OCI-LY7 (cell line): ENCODE measurements at regions not wholly inside any gene's neighbourhood (a gene's known extent, or its start where the extent isn't known, plus 50 kb on each side); places are given as distances from the start of the nearest gene placed in this dataset.

ENCODE experiments used
- BruUV-seq: library from RNA; stranded (reverse); fragments of 400-500 nt; replicated peaks from 2 replicates; lab custom pipeline; 2021; lab: Mats Ljungman, UMichigan
- CTCF ChIA-PET: fragments of 300-600 bp; sonication (Branson Sonifier 250); formaldehyde crosslinking; loops from one replicate; lab custom pipeline; 2022; ENCODE audit warnings: antibody characterized with exemption; ENCODE audit not compliant: unreplicated experiment; lab: Charles Lee
- POLR2A ChIA-PET: fragments of 300-600 bp; sonication (Branson Sonifier 250); formaldehyde crosslinking; loops from one replicate; lab custom pipeline; 2022; ENCODE audit warnings: antibody characterized with exemption; lab: Charles Lee
- DNase-seq: peaks from one replicate; pipeline ENCODE4 v3.0.0-alpha.2; 2015; ENCODE audit warnings: low spot score
- H2AFZ ChIP-seq: fragments of 200-600 bp; sonication (generic), shearing (Covaris generic); 2 replicates; pipeline ENCODE4 v1.6.1; 2014; ENCODE audit warnings: mild to moderate bottlenecking, antibody characterized with exemption, low read length, moderate library complexity
- H3K27ac ChIP-seq: fragments of 200-600 bp; sonication (generic); 2 replicates; pipeline ENCODE4 v1.5.1; 2014; ENCODE audit warnings: mixed run types, low read depth, mild to moderate bottlenecking, moderate library complexity, low read length, inconsistent platforms; ENCODE audit not compliant: poor library complexity, severe bottlenecking
- H3K36me3 ChIP-seq: fragments of 200-600 bp; sonication (generic); 2 replicates; pipeline ENCODE4 v1.6.1; 2014; ENCODE audit warnings: mild to moderate bottlenecking, antibody characterized with exemption, low read length, moderate library complexity, mixed read lengths; ENCODE audit not compliant: insufficient read depth
- H3K4me1 ChIP-seq: fragments of 200-600 bp; sonication (generic); 2 replicates; pipeline ENCODE4 v1.5.1; 2014; ENCODE audit warnings: mild to moderate bottlenecking, low read length; ENCODE audit not compliant: insufficient read depth, poor library complexity, severe bottlenecking
- H3K4me2 ChIP-seq: fragments of 200-600 bp; sonication (generic); 2 replicates; pipeline ENCODE4 v1.6.1; 2014; ENCODE audit warnings: mild to moderate bottlenecking, low read length
- H3K4me3 ChIP-seq: fragments of 200-600 bp; sonication (generic); 2 replicates; pipeline ENCODE4 v1.5.1; 2014; ENCODE audit warnings: mild to moderate bottlenecking, low read depth, low read length; ENCODE audit not compliant: poor library complexity, severe bottlenecking
- H3K79me2 ChIP-seq: fragments of 200-600 bp; sonication (generic); 2 replicates; pipeline ENCODE4 v1.6.1; 2016; ENCODE audit warnings: low read depth, mild to moderate bottlenecking, low read length, moderate library complexity, mixed read lengths; ENCODE audit not compliant: insufficient read depth
- H3K9me2 ChIP-seq: fragments of 200-600 bp; sonication (generic); 2 replicates; pipeline ENCODE4 v1.6.1; 2016; ENCODE audit warnings: mild to moderate bottlenecking, low read length, mixed read lengths; ENCODE audit not compliant: insufficient read depth
- H3K9me3 ChIP-seq: fragments of 200-600 bp; sonication (generic); 2 replicates; pipeline ENCODE4 v1.6.1; 2014; ENCODE audit warnings: mild to moderate bottlenecking, mixed run types, low read length, mixed read lengths
- H4K20me1 ChIP-seq: fragments of 200-600 bp; sonication (generic); 2 replicates; pipeline ENCODE4 v1.6.1; 2014; ENCODE audit warnings: mild to moderate bottlenecking, antibody characterized with exemption, low read length, moderate library complexity, mixed read lengths; ENCODE audit not compliant: insufficient read depth
- CTCF ChIP-seq: fragments of 200-600 bp; sonication (generic); conservative IDR thresholded peaks from 2 replicates; pipeline ENCODE4 v1.5.1; 2014; ENCODE audit warnings: mild to moderate bottlenecking, antibody characterized with exemption, low read length, moderate library complexity, mixed read lengths
- EZH2phosphoT487 ChIP-seq: fragments of 200-600 bp; sonication (generic); IDR thresholded peaks from 2 replicates; pipeline ENCODE4 v1.6.1; 2018; ENCODE audit warnings: low read depth, borderline replicate concordance, mild to moderate bottlenecking, mixed run types, antibody characterized with exemption, low read length, moderate library complexity, mixed read lengths
- intact Hi-C: fragments of 100-400 bp; cut with micrococcal nuclease; formaldehyde crosslinking; loops from one replicate; pipeline ENCODE4 v1.10.0; 2022; ENCODE audit not compliant: unreplicated experiment

GRCh38 chr2:67873916-67874315 is 188.9 kb downstream of the C1D start:
- CTCF ChIA-PET = no interaction called here
- intact Hi-C loops = no loop called here

GRCh38 chr2:67876176-67876575 is 186.6 kb downstream of the C1D start:
- no peaks in the 10 kb centered on the region for H3K79me2 ChIP-seq
- BruUV-seq = no TSS peak
- H3K27ac ChIP-seq = no peak overlapping the region
- TF ChIP-seq CTCF (no peak), EZH2phosphoT487 (no peak)
- ChIA-PET CTCF (no interaction called here), POLR2A (interaction anchor here (0.7 kb wide), 1 partner anchor 81 kb away, joined by 9 read pairs; no protein-coding TSS in a partner anchor)
- no peaks in the 10 kb centered on the region for H3K4me1 ChIP-seq
- no peak for DNase-seq
- H3K9me3 ChIP-seq = no peaks in the 10 kb centered on the region
- H4K20me1 ChIP-seq = no peaks in the 10 kb centered on the region
- H2AFZ ChIP-seq = no peak overlapping the region
- H3K9me2 ChIP-seq = no peaks in the 10 kb centered on the region
- no peaks in the 10 kb centered on the region for H3K36me3 ChIP-seq
- intact Hi-C loops = no loop called here
- H3K4me3 ChIP-seq = no peak overlapping the region
- H3K4me2 ChIP-seq = no peak overlapping the region

More at GRCh38 chr2:67873916-67874315, 188.9 kb downstream of the C1D start:
- H3K4me2 ChIP-seq = no peak overlapping the region
- no peak for TF ChIP-seq CTCF
- no peak overlapping the region for H2AFZ ChIP-seq
- no peak overlapping the region for H3K4me3 ChIP-seq
- no peak for DNase-seq
- BruUV-seq = no TSS peak
- H3K9me3 ChIP-seq = no peaks in the 10 kb centered on the region
- H3K9me2 ChIP-seq = no peaks in the 10 kb centered on the region
- H3K27ac ChIP-seq = no peak overlapping the region
- no peaks in the 10 kb centered on the region for H3K36me3 ChIP-seq
- H3K4me1 ChIP-seq = no peaks in the 10 kb centered on the region
- H3K79me2 ChIP-seq = no peaks in the 10 kb centered on the region
- POLR2A ChIA-PET = no interaction called here
- no peaks in the 10 kb centered on the region for H4K20me1 ChIP-seq

DNA sequence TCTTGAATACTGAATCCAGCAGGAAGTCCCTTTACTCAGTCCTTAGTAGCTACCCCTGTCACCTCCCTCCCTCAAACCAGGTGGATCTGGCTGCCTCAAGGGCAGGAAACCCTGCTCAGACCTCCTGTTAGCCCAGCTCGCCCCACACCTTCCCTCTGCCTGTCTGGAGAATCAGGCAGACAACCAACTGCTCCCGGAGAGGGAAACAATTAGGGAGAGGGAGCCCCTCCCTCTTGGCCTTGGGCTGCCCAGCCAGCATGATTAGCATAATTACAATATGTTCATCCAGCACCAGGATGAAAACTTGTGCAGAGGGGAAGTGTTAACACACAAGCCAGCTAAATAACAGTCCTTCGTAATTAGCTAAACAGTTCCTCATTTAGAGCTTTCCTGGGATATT is 185.5 kb downstream of the C1D start:
- ChIA-PET POLR2A (no interaction called here), CTCF (no interaction called here)
- Histone ChIP-seq H2AFZ (no peak overlapping the region), H3K36me3 (no peaks in the 10 kb centered on the region), H3K4me2 (no peak overlapping the region), H3K4me1 (no peaks in the 10 kb centered on the region), H3K9me3 (no peaks in the 10 kb centered on the region), H3K9me2 (no peaks in the 10 kb centered on the region), H3K79me2 (no peaks in the 10 kb centered on the region), H3K27ac (no peak overlapping the region), H4K20me1 (no peaks in the 10 kb centered on the region), H3K4me3 (no peak overlapping the region)
- intact Hi-C loops = no loop called here
- BruUV-seq = no TSS peak
- no peak for DNase-seq
- TF ChIP-seq EZH2phosphoT487 (no peak), CTCF (no peak)
